Rectal smooth muscle tissue (tissue), 1 donor: ENCODE measurements at regions not wholly inside any gene's neighbourhood (a gene's known extent, or its start where the extent isn't known, plus 50 kb on each side); places are given as distances from the start of the nearest gene placed in this dataset.

Experiments
- H3K27ac ChIP-seq: one replicate; pipeline ENCODE4 v1.7.0; 2013; ENCODE audit warnings: low read depth, low read length, inconsistent platforms
- H3K27me3 ChIP-seq: one replicate; pipeline ENCODE4 v1.7.0; 2013; ENCODE audit warnings: low read length; ENCODE audit not compliant: control insufficient read depth, insufficient read depth
- H3K36me3 ChIP-seq: one replicate; pipeline ENCODE4 v1.7.0; 2013; ENCODE audit warnings: low read length; ENCODE audit not compliant: control insufficient read depth, insufficient read depth
- H3K4me1 ChIP-seq: one replicate; pipeline ENCODE4 v1.7.0; 2013; ENCODE audit warnings: low read length; ENCODE audit not compliant: control insufficient read depth, insufficient read depth
- H3K4me3 ChIP-seq: one replicate; pipeline ENCODE4 v1.7.0; 2013; ENCODE audit warnings: low read length
- H3K9ac ChIP-seq: one replicate; pipeline ENCODE4 v1.7.0; 2013; ENCODE audit warnings: low read length

GRCh38 chr11:8740129-8740528 lies 57.5 kb downstream of the RPL27A start:
- Histone ChIP-seq H3K4me1 (no peaks in the 10 kb centered on the region), H3K27me3 (no peaks in the 10 kb centered on the region), H3K9ac (no peak overlapping the region), H3K27ac (no peak overlapping the region), H3K36me3 (peaks cover 3% of the 10 kb centered on the region), H3K4me3 (no peak overlapping the region)

GRCh38 chr11:8744423-8744822 lies 61.8 kb downstream of the RPL27A start:
- no peak overlapping the region for H3K4me3 ChIP-seq
- H3K27me3 ChIP-seq: no peaks in the 10 kb centered on the region
- H3K4me1 ChIP-seq: no peaks in the 10 kb centered on the region
- no peak overlapping the region for H3K9ac ChIP-seq
- H3K36me3 ChIP-seq: no peaks in the 10 kb centered on the region
- no peak overlapping the region for H3K27ac ChIP-seq

- Histone ChIP-seq H3K36me3 (no peaks in the 10 kb centered on the region), H3K4me3 (no peak overlapping the region), H3K4me1 (peaks cover 6% of the 10 kb centered on the region), H3K27ac (no peak overlapping the region), H3K9ac (no peak overlapping the region), H3K27me3 (no peaks in the 10 kb centered on the region)
These were observed 63.0 kb downstream of the RPL27A start for GRCh38 chr11:8745431-8746253.

- H3K4me1 ChIP-seq: peaks cover 6% of the 10 kb centered on the region
- H3K9ac ChIP-seq: no peak overlapping the region
- H3K27ac ChIP-seq: no peak overlapping the region
- H3K27me3 ChIP-seq: no peaks in the 10 kb centered on the region
- no peak overlapping the region for H3K4me3 ChIP-seq
- no peaks in the 10 kb centered on the region for H3K36me3 ChIP-seq
These were observed 63.9 kb downstream of the RPL27A start for GRCh38 chr11:8746331-8746974.

- H3K36me3 ChIP-seq: no peaks in the 10 kb centered on the region
- no peaks in the 10 kb centered on the region for H3K27me3 ChIP-seq
- H3K4me3 ChIP-seq: no peak overlapping the region
- peaks cover 6% of the 10 kb centered on the region for H3K4me1 ChIP-seq
- no peak overlapping the region for H3K9ac ChIP-seq
- no peak overlapping the region for H3K27ac ChIP-seq
These were observed 64.6 kb downstream of the RPL27A start for GRCh38 chr11:8747173-8747572.

- peaks cover 6% of the 10 kb centered on the region for H3K4me1 ChIP-seq
- H3K36me3 ChIP-seq: no peaks in the 10 kb centered on the region
- no peaks in the 10 kb centered on the region for H3K27me3 ChIP-seq
- no peak overlapping the region for H3K27ac ChIP-seq
- H3K4me3 ChIP-seq: no peak overlapping the region
- H3K9ac ChIP-seq: no peak overlapping the region
These were observed 65.7 kb downstream of the RPL27A start for GRCh38 chr11:8748317-8748716.

GRCh38 chr11:8749202-8749601 lies 66.6 kb downstream of the RPL27A start:
- Histone ChIP-seq H3K4me1 (peaks cover 6% of the 10 kb centered on the region), H3K9ac (no peak overlapping the region), H3K4me3 (no peak overlapping the region), H3K27ac (no peak overlapping the region), H3K36me3 (no peaks in the 10 kb centered on the region), H3K27me3 (no peaks in the 10 kb centered on the region)

GRCh38 chr11:8754241-8754640 lies 71.6 kb downstream of the RPL27A start:
- H3K4me3 ChIP-seq: no peak overlapping the region
- no peak overlapping the region for H3K27ac ChIP-seq
- no peaks in the 10 kb centered on the region for H3K27me3 ChIP-seq
- no peak overlapping the region for H3K9ac ChIP-seq
- no peaks in the 10 kb centered on the region for H3K36me3 ChIP-seq
- peaks cover 35% of the 10 kb centered on the region for H3K4me1 ChIP-seq

GRCh38 chr11:8756201-8756600 lies 73.6 kb downstream of the RPL27A start:
- Histone ChIP-seq H3K27me3 (no peaks in the 10 kb centered on the region), H3K4me1 (peaks cover 46% of the 10 kb centered on the region), H3K4me3 (no peak overlapping the region), H3K9ac (no peak overlapping the region), H3K36me3 (no peaks in the 10 kb centered on the region), H3K27ac (peak overlapping the region; percentile 86)

GRCh38 chr11:8757047-8757446 lies 74.5 kb downstream of the RPL27A start:
- Histone ChIP-seq H3K27me3 (no peaks in the 10 kb centered on the region), H3K36me3 (no peaks in the 10 kb centered on the region), H3K4me1 (peaks cover 55% of the 10 kb centered on the region), H3K27ac (peak overlapping the region; percentile 86), H3K4me3 (no peak overlapping the region), H3K9ac (no peak overlapping the region)

GRCh38 chr11:8757533-8757932 lies 74.9 kb downstream of the RPL27A start:
- Histone ChIP-seq H3K4me3 (no peak overlapping the region), H3K27me3 (no peaks in the 10 kb centered on the region), H3K27ac (peak overlapping the region; percentile 86), H3K36me3 (no peaks in the 10 kb centered on the region), H3K4me1 (peaks cover 58% of the 10 kb centered on the region), H3K9ac (no peak overlapping the region)

GRCh38 chr11:8758619-8759169 lies 76.1 kb downstream of the RPL27A start:
- H3K36me3 ChIP-seq: no peaks in the 10 kb centered on the region
- peaks cover 63% of the 10 kb centered on the region for H3K4me1 ChIP-seq
- H3K4me3 ChIP-seq: no peak overlapping the region
- no peaks in the 10 kb centered on the region for H3K27me3 ChIP-seq
- no peak overlapping the region for H3K9ac ChIP-seq
- peak overlapping the region; percentile 86 for H3K27ac ChIP-seq
